OCI-LY7 (cell line): ENCODE measurements at regions not wholly inside any gene's neighbourhood (a gene's known extent, or its start where the extent isn't known, plus 50 kb on each side); places are given as distances from the start of the nearest gene placed in this dataset.

Experiments used
- BruUV-seq: library from RNA; stranded (reverse); fragments of 400-500 nt; replicated peaks from 2 replicates; lab custom pipeline; 2021; lab: Mats Ljungman, UMichigan
- CTCF ChIA-PET: fragments of 300-600 bp; sonication (Branson Sonifier 250); formaldehyde crosslinking; loops from one replicate; lab custom pipeline; 2022; ENCODE audit warnings: antibody characterized with exemption; ENCODE audit not compliant: unreplicated experiment; lab: Charles Lee
- POLR2A ChIA-PET: fragments of 300-600 bp; sonication (Branson Sonifier 250); formaldehyde crosslinking; loops from one replicate; lab custom pipeline; 2022; ENCODE audit warnings: antibody characterized with exemption; lab: Charles Lee
- DNase-seq: peaks from one replicate; pipeline ENCODE4 v3.0.0-alpha.2; 2015; ENCODE audit warnings: low spot score
- H2AFZ ChIP-seq: fragments of 200-600 bp; sonication (generic), shearing (Covaris generic); 2 replicates; pipeline ENCODE4 v1.6.1; 2014; ENCODE audit warnings: mild to moderate bottlenecking, antibody characterized with exemption, low read length, moderate library complexity
- H3K27ac ChIP-seq: fragments of 200-600 bp; sonication (generic); 2 replicates; pipeline ENCODE4 v1.5.1; 2014; ENCODE audit warnings: mixed run types, low read depth, mild to moderate bottlenecking, moderate library complexity, low read length, inconsistent platforms; ENCODE audit not compliant: poor library complexity, severe bottlenecking
- H3K36me3 ChIP-seq: fragments of 200-600 bp; sonication (generic); 2 replicates; pipeline ENCODE4 v1.6.1; 2014; ENCODE audit warnings: mild to moderate bottlenecking, antibody characterized with exemption, low read length, moderate library complexity, mixed read lengths; ENCODE audit not compliant: insufficient read depth
- H3K4me1 ChIP-seq: fragments of 200-600 bp; sonication (generic); 2 replicates; pipeline ENCODE4 v1.5.1; 2014; ENCODE audit warnings: mild to moderate bottlenecking, low read length; ENCODE audit not compliant: insufficient read depth, poor library complexity, severe bottlenecking
- H3K4me2 ChIP-seq: fragments of 200-600 bp; sonication (generic); 2 replicates; pipeline ENCODE4 v1.6.1; 2014; ENCODE audit warnings: mild to moderate bottlenecking, low read length
- H3K4me3 ChIP-seq: fragments of 200-600 bp; sonication (generic); 2 replicates; pipeline ENCODE4 v1.5.1; 2014; ENCODE audit warnings: mild to moderate bottlenecking, low read depth, low read length; ENCODE audit not compliant: poor library complexity, severe bottlenecking
- H3K79me2 ChIP-seq: fragments of 200-600 bp; sonication (generic); 2 replicates; pipeline ENCODE4 v1.6.1; 2016; ENCODE audit warnings: low read depth, mild to moderate bottlenecking, low read length, moderate library complexity, mixed read lengths; ENCODE audit not compliant: insufficient read depth
- H3K9me2 ChIP-seq: fragments of 200-600 bp; sonication (generic); 2 replicates; pipeline ENCODE4 v1.6.1; 2016; ENCODE audit warnings: mild to moderate bottlenecking, low read length, mixed read lengths; ENCODE audit not compliant: insufficient read depth
- H3K9me3 ChIP-seq: fragments of 200-600 bp; sonication (generic); 2 replicates; pipeline ENCODE4 v1.6.1; 2014; ENCODE audit warnings: mild to moderate bottlenecking, mixed run types, low read length, mixed read lengths
- H4K20me1 ChIP-seq: fragments of 200-600 bp; sonication (generic); 2 replicates; pipeline ENCODE4 v1.6.1; 2014; ENCODE audit warnings: mild to moderate bottlenecking, antibody characterized with exemption, low read length, moderate library complexity, mixed read lengths; ENCODE audit not compliant: insufficient read depth
- CTCF ChIP-seq: fragments of 200-600 bp; sonication (generic); conservative IDR thresholded peaks from 2 replicates; pipeline ENCODE4 v1.5.1; 2014; ENCODE audit warnings: mild to moderate bottlenecking, antibody characterized with exemption, low read length, moderate library complexity, mixed read lengths
- EZH2phosphoT487 ChIP-seq: fragments of 200-600 bp; sonication (generic); IDR thresholded peaks from 2 replicates; pipeline ENCODE4 v1.6.1; 2018; ENCODE audit warnings: low read depth, borderline replicate concordance, mild to moderate bottlenecking, mixed run types, antibody characterized with exemption, low read length, moderate library complexity, mixed read lengths
- intact Hi-C: fragments of 100-400 bp; cut with micrococcal nuclease; formaldehyde crosslinking; loops from one replicate; pipeline ENCODE4 v1.10.0; 2022; ENCODE audit not compliant: unreplicated experiment

GRCh38 chr3:55413236-55413635 lies 73.9 kb downstream of the WNT5A start:
- intact Hi-C loops, result no loop called here
- CTCF ChIA-PET, result interaction anchor here (0.7 kb wide), 1 partner anchor 12 kb away, joined by 3 read pairs; no protein-coding TSS in a partner anchor

GRCh38 chr3:55412545-55412944 lies 74.6 kb downstream of the WNT5A start:
- Histone ChIP-seq H3K9me2 (no peaks in the 10 kb centered on the region), H3K27ac (no peak overlapping the region), H3K4me3 (no peak overlapping the region), H3K36me3 (no peaks in the 10 kb centered on the region), H3K79me2 (no peaks in the 10 kb centered on the region), H3K9me3 (no peaks in the 10 kb centered on the region), H2AFZ (no peak overlapping the region), H4K20me1 (no peaks in the 10 kb centered on the region), H3K4me1 (no peaks in the 10 kb centered on the region), H3K4me2 (no peak overlapping the region)
- TF ChIP-seq EZH2phosphoT487, result no peak
- no peak for TF ChIP-seq CTCF
- CTCF ChIA-PET, result interaction anchor here (0.7 kb wide), 1 partner anchor 12 kb away, joined by 3 read pairs; no protein-coding TSS in a partner anchor
- no peak for DNase-seq
- BruUV-seq, result no TSS peak
- intact Hi-C loops, result no loop called here
- POLR2A ChIA-PET, result no interaction called here

More at GRCh38 chr3:55413236-55413635, 73.9 kb downstream of the WNT5A start:
- H3K4me1 ChIP-seq, result no peaks in the 10 kb centered on the region
- TF ChIP-seq EZH2phosphoT487 (no peak), CTCF (no peak)
- H3K27ac ChIP-seq, result no peak overlapping the region
- no peak overlapping the region for H3K4me3 ChIP-seq
- POLR2A ChIA-PET, result interaction anchor here (0.6 kb wide), 1 partner anchor 321 kb away, joined by 3 read pairs; no protein-coding TSS in a partner anchor
- no peaks in the 10 kb centered on the region for H4K20me1 ChIP-seq
- no peak overlapping the region for H3K4me2 ChIP-seq
- no peaks in the 10 kb centered on the region for H3K9me3 ChIP-seq
- H3K36me3 ChIP-seq, result no peaks in the 10 kb centered on the region
- H3K79me2 ChIP-seq, result no peaks in the 10 kb centered on the region
- no peaks in the 10 kb centered on the region for H3K9me2 ChIP-seq
- H2AFZ ChIP-seq, result no peak overlapping the region
- DNase-seq, result no peak
- BruUV-seq, result no TSS peak

GRCh38 chr3:55409806-55410205 lies 77.3 kb downstream of the WNT5A start:
- no peaks in the 10 kb centered on the region for H4K20me1 ChIP-seq
- no peak for DNase-seq
- no TSS peak for BruUV-seq
- no peaks in the 10 kb centered on the region for H3K9me2 ChIP-seq
- peaks cover 10% of the 10 kb centered on the region for H3K4me1 ChIP-seq
- no peak for TF ChIP-seq EZH2phosphoT487
- no peak for TF ChIP-seq CTCF
- H3K4me3 ChIP-seq, result no peak overlapping the region
- intact Hi-C loops, result loop anchor here (10.0 kb wide), 1 partner anchor 555 kb away; no protein-coding TSS in a partner anchor
- no peaks in the 10 kb centered on the region for H3K9me3 ChIP-seq
- H3K4me2 ChIP-seq, result no peak overlapping the region
- POLR2A ChIA-PET, result no interaction called here
- CTCF ChIA-PET, result no interaction called here
- H2AFZ ChIP-seq, result no peak overlapping the region
- H3K36me3 ChIP-seq, result no peaks in the 10 kb centered on the region
- no peaks in the 10 kb centered on the region for H3K79me2 ChIP-seq
- no peak overlapping the region for H3K27ac ChIP-seq
